Esophagus squamous epithelium (tissue), 4 donors: ENCODE measurements at regions not wholly inside any gene's neighbourhood (a gene's known extent, or its start where the extent isn't known, plus 50 kb on each side); places are given as distances from the start of the nearest gene placed in this dataset.

Experiments used
- CTCF ChIP-seq, 6 experiments: fragments of 450-650 bp in 4 of 6; fragments of 200-600 bp in 2 of 6; sonication (generic) in 2 of 6; IDR thresholded peaks; one replicate each; pipeline ENCODE4 v1.5.1; 2016 to 2019; ENCODE audit warnings: antibody characterized with exemption in 6 of 6, mild to moderate bottlenecking in 4 of 6, moderate library complexity in 4 of 6
- POLR2A ChIP-seq, 4 donors: fragments of 450-650 bp; IDR thresholded peaks; one replicate each; pipeline ENCODE4 v1.6.1; 2017; ENCODE audit warnings: antibody characterized with exemption in 4 of 4, mild to moderate bottlenecking in 4 of 4, moderate library complexity in 3 of 4

DNA sequence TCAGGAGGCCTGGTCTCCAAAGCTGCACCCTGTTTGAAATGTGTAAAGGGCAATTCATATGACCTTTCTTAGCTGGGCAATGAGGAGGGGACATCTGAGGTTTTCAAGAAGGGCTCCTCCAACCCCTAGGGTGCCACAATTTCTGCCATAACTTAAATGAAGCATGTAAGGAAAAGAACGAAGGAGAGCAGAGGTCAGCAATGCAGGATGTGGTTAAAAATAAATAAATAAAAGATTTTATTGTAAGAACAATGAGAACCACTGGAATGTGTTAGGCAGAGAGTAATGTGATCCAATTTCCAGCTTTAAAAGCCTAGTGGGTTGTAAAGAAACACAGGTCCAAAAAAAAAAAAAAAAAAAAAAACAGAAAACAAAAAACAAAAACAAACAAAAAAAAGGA, 673.1 kb downstream of the TNS3 start:
- TF ChIP-seq POLR2A (IDR thresholded peaks at IDR 0.05) (no peak), CTCF (IDR thresholded peaks at IDR 0.05) (no peak)
